CD4-positive, alpha-beta T cell treated with Interleukin-15 for 4 hours (primary cell): ENCODE measurements at regions not wholly inside any gene's neighbourhood (a gene's known extent, or its start where the extent isn't known, plus 50 kb on each side); places are given as distances from the start of the nearest gene placed in this dataset.

Source experiments
- DNase-seq: peaks from one replicate; pipeline ENCODE4 v3.0.0-alpha.2; 2020; ENCODE audit warnings: low spot score

- DNase-seq: no peak
Observed at GRCh38 chr15:97026781-97027180, 696.3 kb downstream of the NR2F2 start.

GRCh38 chr15:97027772-97028171, 697.3 kb downstream of the NR2F2 start:
- DNase-seq: no peak

GRCh38 chr15:97030251-97030650, 699.8 kb downstream of the NR2F2 start:
- no peak for DNase-seq

GRCh38 chr15:97036301-97036700, 705.8 kb downstream of the NR2F2 start:
- no peak for DNase-seq

- DNase-seq: no peak
Observed at GRCh38 chr15:97037080-97037479, 706.6 kb downstream of the NR2F2 start.

- DNase-seq: no peak
Observed at GRCh38 chr15:97045666-97046421, 715.3 kb downstream of the NR2F2 start.

GRCh38 chr15:97052513-97052912, 722.0 kb downstream of the NR2F2 start:
- no peak for DNase-seq

GRCh38 chr15:97053635-97054034, 723.1 kb downstream of the NR2F2 start:
- no peak for DNase-seq

- no peak for DNase-seq
Observed at GRCh38 chr15:97057503-97057902, 727.0 kb downstream of the NR2F2 start.

GRCh38 chr15:97059281-97059680, 728.8 kb downstream of the NR2F2 start:
- DNase-seq: no peak

GRCh38 chr15:97061392-97061791, 730.9 kb downstream of the NR2F2 start:
- no peak for DNase-seq

- DNase-seq: no peak
Observed at GRCh38 chr15:97071668-97072067, 741.2 kb downstream of the NR2F2 start.

GRCh38 chr15:97072545-97072944, 742.0 kb downstream of the NR2F2 start:
- no peak for DNase-seq

GRCh38 chr15:97076011-97076410, 745.5 kb downstream of the NR2F2 start:
- DNase-seq: no peak

GRCh38 chr15:97077975-97078374, 747.5 kb downstream of the NR2F2 start:
- no peak for DNase-seq

- DNase-seq: no peak
Observed at GRCh38 chr15:97078591-97078990, 748.1 kb downstream of the NR2F2 start.

- DNase-seq: no peak
Observed at GRCh38 chr15:97081666-97082226, 751.2 kb downstream of the NR2F2 start.

- DNase-seq: no peak
Observed at GRCh38 chr15:97082830-97083229, 752.3 kb downstream of the NR2F2 start.

- DNase-seq: no peak
Observed at GRCh38 chr15:97084650-97085049, 754.1 kb downstream of the NR2F2 start.

GRCh38 chr15:97085731-97086130, 755.2 kb downstream of the NR2F2 start:
- no peak for DNase-seq

- DNase-seq: no peak
Observed at GRCh38 chr15:97087006-97087741, 756.7 kb downstream of the NR2F2 start.

GRCh38 chr15:97091093-97091492, 760.6 kb downstream of the NR2F2 start:
- DNase-seq: no peak

- DNase-seq: no peak
Observed at GRCh38 chr15:97092656-97093055, 762.2 kb downstream of the NR2F2 start.
